Hepatocyte (in vitro differentiated cells): ENCODE measurements at regions not wholly inside any gene's neighbourhood (a gene's known extent, or its start where the extent isn't known, plus 50 kb on each side); places are given as distances from the start of the nearest gene placed in this dataset.

ENCODE experiments used
- EZH2 ChIP-seq: fragments of 200-600 bp; sonication (generic); IDR thresholded peaks from 2 replicates; pipeline ENCODE4 v1.6.1; 2016; ENCODE audit warnings: antibody characterized with exemption, mild to moderate bottlenecking, borderline replicate concordance
- EZH2phosphoT487 ChIP-seq: fragments of 200-600 bp; sonication (generic); IDR thresholded peaks from one replicate; pipeline ENCODE4 v1.6.1; 2018; ENCODE audit warnings: antibody characterized with exemption, mild to moderate bottlenecking, low read depth, moderate library complexity; ENCODE audit not compliant: unreplicated experiment, severe bottlenecking
- TF ChIP-seq, protein P1 (sequence below): fragments of 200-600 bp; sonication (generic); IDR thresholded peaks from 2 replicates; pipeline ENCODE4 v1.5.1; 2016; ENCODE audit warnings: antibody characterized with exemption, mild to moderate bottlenecking; ENCODE audit not compliant: poor library complexity

DNA sequence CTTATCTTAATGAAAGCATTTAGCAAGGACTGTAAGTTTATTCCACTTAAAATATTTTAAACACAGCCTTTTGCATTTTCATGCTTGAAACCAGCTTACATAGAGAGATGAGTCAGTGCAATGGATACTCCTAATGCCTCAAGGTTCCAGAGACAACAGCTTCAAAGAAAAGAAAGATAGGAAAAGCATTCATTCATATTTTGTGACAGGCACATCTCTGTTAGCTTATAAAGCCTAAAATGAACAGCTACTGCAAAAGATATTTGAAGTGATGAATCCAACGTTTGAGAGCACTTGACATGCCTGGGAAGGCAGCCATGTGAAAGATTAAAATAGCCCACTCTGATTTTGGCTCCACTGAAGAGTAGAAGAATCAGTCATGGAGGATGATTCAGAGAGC, 814.5 kb downstream of the RPS29 start:
- TF ChIP-seq, protein P1, sequence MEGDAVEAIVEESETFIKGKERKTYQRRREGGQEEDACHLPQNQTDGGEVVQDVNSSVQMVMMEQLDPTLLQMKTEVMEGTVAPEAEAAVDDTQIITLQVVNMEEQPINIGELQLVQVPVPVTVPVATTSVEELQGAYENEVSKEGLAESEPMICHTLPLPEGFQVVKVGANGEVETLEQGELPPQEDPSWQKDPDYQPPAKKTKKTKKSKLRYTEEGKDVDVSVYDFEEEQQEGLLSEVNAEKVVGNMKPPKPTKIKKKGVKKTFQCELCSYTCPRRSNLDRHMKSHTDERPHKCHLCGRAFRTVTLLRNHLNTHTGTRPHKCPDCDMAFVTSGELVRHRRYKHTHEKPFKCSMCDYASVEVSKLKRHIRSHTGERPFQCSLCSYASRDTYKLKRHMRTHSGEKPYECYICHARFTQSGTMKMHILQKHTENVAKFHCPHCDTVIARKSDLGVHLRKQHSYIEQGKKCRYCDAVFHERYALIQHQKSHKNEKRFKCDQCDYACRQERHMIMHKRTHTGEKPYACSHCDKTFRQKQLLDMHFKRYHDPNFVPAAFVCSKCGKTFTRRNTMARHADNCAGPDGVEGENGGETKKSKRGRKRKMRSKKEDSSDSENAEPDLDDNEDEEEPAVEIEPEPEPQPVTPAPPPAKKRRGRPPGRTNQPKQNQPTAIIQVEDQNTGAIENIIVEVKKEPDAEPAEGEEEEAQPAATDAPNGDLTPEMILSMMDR: no peak
- no peak for TF ChIP-seq EZH2
- no peak for TF ChIP-seq EZH2phosphoT487
